ENCODE measurements at regions not wholly inside any gene's neighbourhood (a gene's known extent, or its start where the extent isn't known, plus 50 kb on each side); places are given as distances from the start of the nearest gene placed in this dataset.

GRCh38 chr13:90393408-90393807 is 954.1 kb upstream of the MIR17HG start:
- no peak for TF ChIP-seq TAF1 (conservative IDR thresholded peaks at IDR 0.05)
- no peak for TF ChIP-seq ZBTB33 (IDR thresholded peaks at IDR 0.05)
- no peak for TF ChIP-seq HNF4G (IDR thresholded peaks at IDR 0.05)

GRCh38 chr13:90395348-90395747 is 952.1 kb upstream of the MIR17HG start:
- Histone ChIP-seq H3K36me3 (ENCODE audit: control insufficient read depth in 4 of 4, insufficient read depth in 3 of 4, low read depth in 1 of 4, low read length in 3 of 4) (no peaks in the 10 kb centered on the region), H3K4me3 (ENCODE audit: low read depth in 1 of 3, low read length in 3 of 3) (no peak overlapping the region), H3K27ac (ENCODE audit: low read depth in 1 of 2, low read length in 2 of 2) (no peak overlapping the region), H3K4me1 (ENCODE audit: control insufficient read depth in 4 of 4, insufficient read depth in 4 of 4, low read length in 3 of 4) (no peaks in the 10 kb centered on the region), H3K9ac (ENCODE audit: low read depth in 1 of 2, low read length in 2 of 2) (no peak overlapping the region), H3K27me3 (ENCODE audit: control insufficient read depth in 4 of 4, insufficient read depth in 4 of 4, low read length in 3 of 4) (no peaks in the 10 kb centered on the region), H3K9me3 (ENCODE audit: control insufficient read depth in 4 of 4, low read length in 3 of 4) (no peaks in the 10 kb centered on the region)
- no peak for DNase-seq (ENCODE audit: low spot score)
- TF ChIP-seq FOXA1 (IDR thresholded peaks at IDR 0.05) = no peak
- no peak for TF ChIP-seq ZBTB33 (IDR thresholded peaks at IDR 0.05)
- no peak for TF ChIP-seq YY1 (IDR thresholded peaks at IDR 0.05)
- TF ChIP-seq RXRA (IDR thresholded peaks at IDR 0.05) = no peak
- no peak for TF ChIP-seq GABPA (IDR thresholded peaks at IDR 0.05 in 1 of 2, conservative IDR thresholded peaks at IDR 0.05 in 1 of 2)
- TF ChIP-seq SP1 (IDR thresholded peaks at IDR 0.05) = no peak
- no peak for TF ChIP-seq RAD21 (IDR thresholded peaks at IDR 0.05)
- no peak for TF ChIP-seq CTCF (IDR thresholded peaks at IDR 0.05; ENCODE audit: low read depth, low read length, missing input control)
- no peak for TF ChIP-seq FOXA2 (IDR thresholded peaks at IDR 0.05)
- no peak for TF ChIP-seq HNF4A (conservative IDR thresholded peaks at IDR 0.05)

More at GRCh38 chr13:90393408-90393807, 954.1 kb upstream of the MIR17HG start:
- H3K9ac ChIP-seq (ENCODE audit: low read depth in 1 of 2, low read length in 2 of 2) = no peak overlapping the region
- no peak overlapping the region for H3K27ac ChIP-seq (ENCODE audit: low read depth in 1 of 2, low read length in 2 of 2)
- H3K9me3 ChIP-seq (ENCODE audit: control insufficient read depth in 4 of 4, low read length in 3 of 4) = peaks cover 0 to 3% (median 0%) of the 10 kb centered on the region in 4 donors
- no peaks in the 10 kb centered on the region for H3K36me3 ChIP-seq (ENCODE audit: control insufficient read depth in 4 of 4, insufficient read depth in 3 of 4, low read depth in 1 of 4, low read length in 3 of 4)
- no peaks in the 10 kb centered on the region for H3K27me3 ChIP-seq (ENCODE audit: control insufficient read depth in 4 of 4, insufficient read depth in 4 of 4, low read length in 3 of 4)
- no peaks in the 10 kb centered on the region for H3K4me1 ChIP-seq (ENCODE audit: control insufficient read depth in 4 of 4, insufficient read depth in 4 of 4, low read length in 3 of 4)
- DNase-seq (ENCODE audit: low spot score) = no peak
- H3K4me3 ChIP-seq (ENCODE audit: low read depth in 1 of 3, low read length in 3 of 3) = no peak overlapping the region

GRCh38 chr13:90395846-90396245 is 951.6 kb upstream of the MIR17HG start:
- Histone ChIP-seq H3K4me1 (ENCODE audit: control insufficient read depth in 4 of 4, insufficient read depth in 4 of 4, low read length in 3 of 4) (no peaks in the 10 kb centered on the region), H3K4me3 (ENCODE audit: low read depth in 1 of 3, low read length in 3 of 3) (no peak overlapping the region), H3K36me3 (ENCODE audit: control insufficient read depth in 4 of 4, insufficient read depth in 3 of 4, low read depth in 1 of 4, low read length in 3 of 4) (no peaks in the 10 kb centered on the region), H3K9me3 (ENCODE audit: control insufficient read depth in 4 of 4, low read length in 3 of 4) (peaks cover 0 to under 1% (median 0%) of the 10 kb centered on the region in 4 donors), H3K27ac (ENCODE audit: low read depth in 1 of 2, low read length in 2 of 2) (no peak overlapping the region), H3K27me3 (ENCODE audit: control insufficient read depth in 4 of 4, insufficient read depth in 4 of 4, low read length in 3 of 4) (no peaks in the 10 kb centered on the region), H3K9ac (ENCODE audit: low read depth in 1 of 2, low read length in 2 of 2) (no peak overlapping the region)
- DNase-seq (ENCODE audit: low spot score) = no peak
- WGBS = 82% methylated on average over 3 of the region's 3 CpGs
- no peak for TF ChIP-seq YY1 (IDR thresholded peaks at IDR 0.05)
- TF ChIP-seq CTCF (IDR thresholded peaks at IDR 0.05; ENCODE audit: low read depth, low read length, missing input control) = no peak
- no peak for TF ChIP-seq REST (IDR thresholded peaks at IDR 0.05)
- no peak for TF ChIP-seq HNF4G (IDR thresholded peaks at IDR 0.05)
- TF ChIP-seq RXRA (IDR thresholded peaks at IDR 0.05) = no peak
- no peak for TF ChIP-seq ATF3 (IDR thresholded peaks at IDR 0.05)
- TF ChIP-seq JUND (IDR thresholded peaks at IDR 0.05) = no peak
- no peak for TF ChIP-seq FOXA2 (IDR thresholded peaks at IDR 0.05)
- no peak for TF ChIP-seq FOXA1 (IDR thresholded peaks at IDR 0.05)
- no peak for TF ChIP-seq SP1 (IDR thresholded peaks at IDR 0.05)
- no peak for TF ChIP-seq RAD21 (IDR thresholded peaks at IDR 0.05)
- TF ChIP-seq EGR1 (IDR thresholded peaks at IDR 0.05; ENCODE audit: low read depth in 2 of 2) = no peak

Measured in liver (tissue), 8 donors.